GM12872 (cell line): ENCODE measurements at regions not wholly inside any gene's neighbourhood (a gene's known extent, or its start where the extent isn't known, plus 50 kb on each side); places are given as distances from the start of the nearest gene placed in this dataset.

Source experiments
- CTCF ChIP-seq: IDR thresholded peaks from 3 replicates; pipeline ENCODE4 v1.5.1; 2011; ENCODE audit warnings: low read depth, mild to moderate bottlenecking, low read length, moderate library complexity; ENCODE audit not compliant: insufficient read depth

GRCh38 chr4:96486563-96486962 lies 646.7 kb downstream of the PDHA2 start:
- no peak for TF ChIP-seq CTCF

GRCh38 chr4:96497621-96498020 lies 657.7 kb downstream of the PDHA2 start:
- TF ChIP-seq CTCF, result no peak

- no peak for TF ChIP-seq CTCF
Measured at GRCh38 chr4:96504386-96504785, 664.5 kb downstream of the PDHA2 start.

GRCh38 chr4:96509039-96509741 lies 669.3 kb downstream of the PDHA2 start:
- no peak for TF ChIP-seq CTCF

GRCh38 chr4:96519291-96519690 lies 679.4 kb downstream of the PDHA2 start:
- TF ChIP-seq CTCF, result no peak

GRCh38 chr4:96521046-96521536 lies 681.2 kb downstream of the PDHA2 start:
- TF ChIP-seq CTCF, result no peak

- no peak for TF ChIP-seq CTCF
Measured at GRCh38 chr4:96523611-96524010, 683.7 kb downstream of the PDHA2 start.
